ENCODE measurements at regions not wholly inside any gene's neighbourhood (a gene's known extent, or its start where the extent isn't known, plus 50 kb on each side); places are given as distances from the start of the nearest gene placed in this dataset.

- H3K27me3 Mint-ChIP-seq: peaks cover 17 to 26% of the 10 kb centered on the region in 2 donors
- no peaks in the 10 kb centered on the region for H3K9me3 Mint-ChIP-seq
- DNase-seq: no peak
- H3K4me3 Mint-ChIP-seq: no peak overlapping the region
- H3K4me1 Mint-ChIP-seq (ENCODE audit: low read depth in 2 of 2): no peaks in the 10 kb centered on the region
- ATAC-seq (replicated peaks): no peak
- no peak overlapping the region for H3K27ac Mint-ChIP-seq
- no peaks in the 10 kb centered on the region for H3K36me3 Mint-ChIP-seq (ENCODE audit: insufficient read depth)
Observed at GRCh38 chr5:88515881-88516819, 247.5 kb upstream of the TMEM161B start.

- Mint-ChIP-seq H3K36me3 (ENCODE audit: insufficient read depth) (no peaks in the 10 kb centered on the region), H3K27ac (no peak overlapping the region), H3K27me3 (peaks cover 17 to 20% of the 10 kb centered on the region in 2 donors), H3K4me1 (ENCODE audit: low read depth in 2 of 2) (no peaks in the 10 kb centered on the region), H3K9me3 (no peaks in the 10 kb centered on the region), H3K4me3 (no peak overlapping the region)
- no peak for DNase-seq
- ATAC-seq (replicated peaks): no peak
Observed at GRCh38 chr5:88515068-88515467, 246.4 kb upstream of the TMEM161B start.

- no peak overlapping the region for H3K27ac Mint-ChIP-seq
- H3K9me3 Mint-ChIP-seq: no peaks in the 10 kb centered on the region
- H3K27me3 Mint-ChIP-seq: peaks cover 16 to 19% of the 10 kb centered on the region in 2 donors
- no peaks in the 10 kb centered on the region for H3K36me3 Mint-ChIP-seq (ENCODE audit: insufficient read depth)
- ATAC-seq (replicated peaks) (no peak), DNase-seq (no peak)
- no peaks in the 10 kb centered on the region for H3K4me1 Mint-ChIP-seq (ENCODE audit: low read depth in 2 of 2)
- no peak overlapping the region for H3K4me3 Mint-ChIP-seq
Observed at GRCh38 chr5:88509403-88509802, 240.8 kb upstream of the TMEM161B start.

GRCh38 chr5:88507261-88507660 lies 238.6 kb upstream of the TMEM161B start:
- Mint-ChIP-seq H3K4me1 (ENCODE audit: low read depth in 2 of 2) (peaks cover 5 to 6% of the 10 kb centered on the region in 2 donors), H3K27me3 (peaks cover 9% of the 10 kb centered on the region in 2 donors), H3K9me3 (no peaks in the 10 kb centered on the region), H3K4me3 (no peak overlapping the region), H3K27ac (no peak overlapping the region), H3K36me3 (ENCODE audit: insufficient read depth) (no peaks in the 10 kb centered on the region)
- DNase-seq (no peak), ATAC-seq (replicated peaks) (no peak)

- Mint-ChIP-seq H3K9me3 (no peaks in the 10 kb centered on the region), H3K4me1 (ENCODE audit: low read depth in 2 of 2) (peaks cover 5 to 6% of the 10 kb centered on the region in 2 donors), H3K4me3 (peak overlapping the region; percentile 79 to 88), H3K27me3 (peaks cover 9% of the 10 kb centered on the region in 2 donors), H3K27ac (peak overlapping the region; percentile 89 to 94), H3K36me3 (ENCODE audit: insufficient read depth) (no peaks in the 10 kb centered on the region)
- no peak for ATAC-seq (replicated peaks)
- DNase-seq: no peak
Observed at GRCh38 chr5:88503406-88503805, 234.8 kb upstream of the TMEM161B start.

- peak overlapping the region; percentile 89 to 94 for H3K27ac Mint-ChIP-seq
- H3K9me3 Mint-ChIP-seq: no peaks in the 10 kb centered on the region
- ATAC-seq (replicated peaks): no peak
- no peak for DNase-seq
- H3K36me3 Mint-ChIP-seq (ENCODE audit: insufficient read depth): no peaks in the 10 kb centered on the region
- H3K4me1 Mint-ChIP-seq (ENCODE audit: low read depth in 2 of 2): peaks cover 5 to 6% of the 10 kb centered on the region in 2 donors
- peaks cover 9% of the 10 kb centered on the region in 2 donors for H3K27me3 Mint-ChIP-seq
- H3K4me3 Mint-ChIP-seq: peak overlapping the region; percentile 79 to 88
Observed at GRCh38 chr5:88503041-88503345, 234.3 kb upstream of the TMEM161B start.

- ATAC-seq (replicated peaks) (peak; percentile 87), DNase-seq (peak in 1 of 3 experiments; percentile 18)
- Mint-ChIP-seq H3K36me3 (ENCODE audit: insufficient read depth) (no peaks in the 10 kb centered on the region), H3K4me3 (peak overlapping the region; percentile 79 to 88), H3K4me1 (ENCODE audit: low read depth in 2 of 2) (peaks cover 5 to 6% of the 10 kb centered on the region in 2 donors), H3K9me3 (no peaks in the 10 kb centered on the region), H3K27me3 (peaks cover 9% of the 10 kb centered on the region in 2 donors), H3K27ac (peak overlapping the region; percentile 89 to 94)
Observed at GRCh38 chr5:88502179-88503040, 233.8 kb upstream of the TMEM161B start.

GRCh38 chr5:88495810-88496209 lies 227.2 kb upstream of the TMEM161B start:
- Mint-ChIP-seq H3K9me3 (no peaks in the 10 kb centered on the region), H3K36me3 (ENCODE audit: insufficient read depth) (no peaks in the 10 kb centered on the region)

GRCh38 chr5:88490874-88491273 lies 222.2 kb upstream of the TMEM161B start:
- Mint-ChIP-seq H3K4me1 (ENCODE audit: low read depth in 2 of 2) (no peaks in the 10 kb centered on the region), H3K9me3 (no peaks in the 10 kb centered on the region), H3K36me3 (ENCODE audit: insufficient read depth) (no peaks in the 10 kb centered on the region), H3K27me3 (peaks cover 19 to 36% of the 10 kb centered on the region in 2 donors), H3K4me3 (no peak overlapping the region), H3K27ac (no peak overlapping the region)
- DNase-seq (no peak), ATAC-seq (replicated peaks) (no peak)

More at GRCh38 chr5:88495810-88496209, 227.2 kb upstream of the TMEM161B start:
- no peak for DNase-seq
- Mint-ChIP-seq H3K27ac (no peak overlapping the region), H3K4me3 (no peak overlapping the region), H3K4me1 (ENCODE audit: low read depth in 2 of 2) (no peaks in the 10 kb centered on the region), H3K27me3 (peaks cover 22 to 27% of the 10 kb centered on the region in 2 donors)
- no peak for ATAC-seq (replicated peaks)

GRCh38 chr5:88489364-88489763 lies 220.7 kb upstream of the TMEM161B start:
- Mint-ChIP-seq H3K27ac (no peak overlapping the region), H3K4me1 (ENCODE audit: low read depth in 2 of 2) (no peaks in the 10 kb centered on the region), H3K9me3 (no peaks in the 10 kb centered on the region), H3K4me3 (no peak overlapping the region), H3K27me3 (peaks cover 10 to 32% of the 10 kb centered on the region in 2 donors), H3K36me3 (ENCODE audit: insufficient read depth) (no peaks in the 10 kb centered on the region)
- ATAC-seq (replicated peaks): no peak
- DNase-seq: no peak

- H3K36me3 Mint-ChIP-seq (ENCODE audit: insufficient read depth): no peaks in the 10 kb centered on the region
- DNase-seq: no peak
Observed at GRCh38 chr5:88488561-88488960, 219.9 kb upstream of the TMEM161B start.

GRCh38 chr5:88488130-88488529 lies 219.5 kb upstream of the TMEM161B start:
- Mint-ChIP-seq H3K4me1 (ENCODE audit: low read depth in 2 of 2) (no peaks in the 10 kb centered on the region), H3K27ac (no peak overlapping the region), H3K4me3 (no peak overlapping the region), H3K9me3 (no peaks in the 10 kb centered on the region), H3K36me3 (ENCODE audit: insufficient read depth) (no peaks in the 10 kb centered on the region), H3K27me3 (peaks cover 10 to 32% of the 10 kb centered on the region in 2 donors)
- no peak for ATAC-seq (replicated peaks)
- DNase-seq: no peak

More at GRCh38 chr5:88488561-88488960, 219.9 kb upstream of the TMEM161B start:
- Mint-ChIP-seq H3K4me3 (no peak overlapping the region), H3K27me3 (peaks cover 10 to 32% of the 10 kb centered on the region in 2 donors), H3K9me3 (no peaks in the 10 kb centered on the region), H3K4me1 (ENCODE audit: low read depth in 2 of 2) (no peaks in the 10 kb centered on the region), H3K27ac (no peak overlapping the region)
- ATAC-seq (replicated peaks): no peak

- H3K27ac Mint-ChIP-seq: no peak overlapping the region
- no peaks in the 10 kb centered on the region for H3K9me3 Mint-ChIP-seq
- DNase-seq: no peak
- peaks cover 10 to 27% of the 10 kb centered on the region in 2 donors for H3K27me3 Mint-ChIP-seq
- H3K4me1 Mint-ChIP-seq (ENCODE audit: low read depth in 2 of 2): no peaks in the 10 kb centered on the region
- H3K4me3 Mint-ChIP-seq: no peak overlapping the region
- H3K36me3 Mint-ChIP-seq (ENCODE audit: insufficient read depth): no peaks in the 10 kb centered on the region
- ATAC-seq (replicated peaks): no peak
Observed at GRCh38 chr5:88487066-88487465, 218.4 kb upstream of the TMEM161B start.
